ENCODE measurements at regions not wholly inside any gene's neighbourhood (a gene's known extent, or its start where the extent isn't known, plus 50 kb on each side); places are given as distances from the start of the nearest gene placed in this dataset.
A peak's percentile ranks its signal among the peaks of the same experiment; 100 is the strongest.

DNA sequence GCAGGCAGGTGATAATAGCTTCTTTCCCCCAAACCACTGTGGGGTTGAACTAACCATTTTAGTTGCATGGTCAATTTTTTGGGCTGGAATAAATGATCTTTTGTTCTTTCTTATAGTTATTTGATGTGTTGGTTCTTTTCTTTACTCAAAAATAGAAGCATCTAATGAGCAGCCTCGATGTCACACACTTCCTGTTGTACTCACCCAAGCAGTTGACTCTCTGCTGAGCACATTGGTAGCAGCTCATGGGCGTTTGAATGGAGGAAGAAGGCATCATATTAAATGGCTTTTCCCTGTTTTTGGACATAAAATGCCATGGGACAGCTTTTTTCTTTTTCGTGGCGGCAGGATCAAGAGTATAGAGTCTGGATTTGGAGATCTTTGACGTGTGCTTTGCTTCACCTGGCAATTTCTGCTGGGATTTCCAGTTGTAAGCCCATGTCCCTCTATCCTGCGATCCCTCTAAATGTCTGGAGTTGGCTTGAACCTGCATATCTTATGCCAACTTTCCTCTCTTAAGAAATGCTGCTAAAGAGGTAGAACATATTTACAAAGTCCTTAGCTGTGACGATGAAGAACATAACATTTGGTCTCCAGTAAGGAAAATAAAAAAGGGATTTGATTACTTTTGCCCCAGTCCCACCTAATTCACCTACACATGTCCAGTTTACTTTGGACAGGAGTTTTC, 268.3 kb downstream of the PRL start:
- 72% methylated on average over 7 of the region's 7 CpGs for WGBS
- Histone ChIP-seq H3K27me3 (ENCODE audit: control insufficient read depth in 4 of 4, insufficient read depth in 4 of 4, low read length in 3 of 4) (no peaks in the 10 kb centered on the region), H3K4me3 (ENCODE audit: low read depth in 1 of 3, low read length in 3 of 3) (no peak overlapping the region), H3K4me1 (ENCODE audit: control insufficient read depth in 4 of 4, insufficient read depth in 4 of 4, low read length in 3 of 4) (no peaks in the 10 kb centered on the region), H3K9ac (ENCODE audit: low read depth in 1 of 2, low read length in 2 of 2) (no peak overlapping the region), H3K27ac (ENCODE audit: low read depth in 1 of 2, low read length in 2 of 2) (no peak overlapping the region), H3K9me3 (ENCODE audit: control insufficient read depth in 4 of 4, low read length in 3 of 4) (no peaks in the 10 kb centered on the region), H3K36me3 (ENCODE audit: control insufficient read depth in 4 of 4, insufficient read depth in 3 of 4, low read depth in 1 of 4, low read length in 3 of 4) (no peaks in the 10 kb centered on the region)
- TF ChIP-seq, protein P1, sequence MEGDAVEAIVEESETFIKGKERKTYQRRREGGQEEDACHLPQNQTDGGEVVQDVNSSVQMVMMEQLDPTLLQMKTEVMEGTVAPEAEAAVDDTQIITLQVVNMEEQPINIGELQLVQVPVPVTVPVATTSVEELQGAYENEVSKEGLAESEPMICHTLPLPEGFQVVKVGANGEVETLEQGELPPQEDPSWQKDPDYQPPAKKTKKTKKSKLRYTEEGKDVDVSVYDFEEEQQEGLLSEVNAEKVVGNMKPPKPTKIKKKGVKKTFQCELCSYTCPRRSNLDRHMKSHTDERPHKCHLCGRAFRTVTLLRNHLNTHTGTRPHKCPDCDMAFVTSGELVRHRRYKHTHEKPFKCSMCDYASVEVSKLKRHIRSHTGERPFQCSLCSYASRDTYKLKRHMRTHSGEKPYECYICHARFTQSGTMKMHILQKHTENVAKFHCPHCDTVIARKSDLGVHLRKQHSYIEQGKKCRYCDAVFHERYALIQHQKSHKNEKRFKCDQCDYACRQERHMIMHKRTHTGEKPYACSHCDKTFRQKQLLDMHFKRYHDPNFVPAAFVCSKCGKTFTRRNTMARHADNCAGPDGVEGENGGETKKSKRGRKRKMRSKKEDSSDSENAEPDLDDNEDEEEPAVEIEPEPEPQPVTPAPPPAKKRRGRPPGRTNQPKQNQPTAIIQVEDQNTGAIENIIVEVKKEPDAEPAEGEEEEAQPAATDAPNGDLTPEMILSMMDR (IDR thresholded peaks at IDR 0.05; ENCODE audit: low read depth, low read length, missing input control) = no peak
- TF ChIP-seq, protein P2, sequence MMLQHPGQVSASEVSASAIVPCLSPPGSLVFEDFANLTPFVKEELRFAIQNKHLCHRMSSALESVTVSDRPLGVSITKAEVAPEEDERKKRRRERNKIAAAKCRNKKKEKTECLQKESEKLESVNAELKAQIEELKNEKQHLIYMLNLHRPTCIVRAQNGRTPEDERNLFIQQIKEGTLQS (IDR thresholded peaks at IDR 0.05) = no peak
- TF ChIP-seq FOXA1 (IDR thresholded peaks at IDR 0.05) = no peak
- TF ChIP-seq, protein P3, sequence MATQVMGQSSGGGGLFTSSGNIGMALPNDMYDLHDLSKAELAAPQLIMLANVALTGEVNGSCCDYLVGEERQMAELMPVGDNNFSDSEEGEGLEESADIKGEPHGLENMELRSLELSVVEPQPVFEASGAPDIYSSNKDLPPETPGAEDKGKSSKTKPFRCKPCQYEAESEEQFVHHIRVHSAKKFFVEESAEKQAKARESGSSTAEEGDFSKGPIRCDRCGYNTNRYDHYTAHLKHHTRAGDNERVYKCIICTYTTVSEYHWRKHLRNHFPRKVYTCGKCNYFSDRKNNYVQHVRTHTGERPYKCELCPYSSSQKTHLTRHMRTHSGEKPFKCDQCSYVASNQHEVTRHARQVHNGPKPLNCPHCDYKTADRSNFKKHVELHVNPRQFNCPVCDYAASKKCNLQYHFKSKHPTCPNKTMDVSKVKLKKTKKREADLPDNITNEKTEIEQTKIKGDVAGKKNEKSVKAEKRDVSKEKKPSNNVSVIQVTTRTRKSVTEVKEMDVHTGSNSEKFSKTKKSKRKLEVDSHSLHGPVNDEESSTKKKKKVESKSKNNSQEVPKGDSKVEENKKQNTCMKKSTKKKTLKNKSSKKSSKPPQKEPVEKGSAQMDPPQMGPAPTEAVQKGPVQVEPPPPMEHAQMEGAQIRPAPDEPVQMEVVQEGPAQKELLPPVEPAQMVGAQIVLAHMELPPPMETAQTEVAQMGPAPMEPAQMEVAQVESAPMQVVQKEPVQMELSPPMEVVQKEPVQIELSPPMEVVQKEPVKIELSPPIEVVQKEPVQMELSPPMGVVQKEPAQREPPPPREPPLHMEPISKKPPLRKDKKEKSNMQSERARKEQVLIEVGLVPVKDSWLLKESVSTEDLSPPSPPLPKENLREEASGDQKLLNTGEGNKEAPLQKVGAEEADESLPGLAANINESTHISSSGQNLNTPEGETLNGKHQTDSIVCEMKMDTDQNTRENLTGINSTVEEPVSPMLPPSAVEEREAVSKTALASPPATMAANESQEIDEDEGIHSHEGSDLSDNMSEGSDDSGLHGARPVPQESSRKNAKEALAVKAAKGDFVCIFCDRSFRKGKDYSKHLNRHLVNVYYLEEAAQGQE (IDR thresholded peaks at IDR 0.05) = no peak
- TF ChIP-seq NR2F2 (IDR thresholded peaks at IDR 0.05) = no peak
- no peak for TF ChIP-seq HNF4A (conservative IDR thresholded peaks at IDR 0.05)
- no peak for TF ChIP-seq YY1 (IDR thresholded peaks at IDR 0.05)
- TF ChIP-seq SP1 (IDR thresholded peaks at IDR 0.05) = no peak
- TF ChIP-seq, protein P4, sequence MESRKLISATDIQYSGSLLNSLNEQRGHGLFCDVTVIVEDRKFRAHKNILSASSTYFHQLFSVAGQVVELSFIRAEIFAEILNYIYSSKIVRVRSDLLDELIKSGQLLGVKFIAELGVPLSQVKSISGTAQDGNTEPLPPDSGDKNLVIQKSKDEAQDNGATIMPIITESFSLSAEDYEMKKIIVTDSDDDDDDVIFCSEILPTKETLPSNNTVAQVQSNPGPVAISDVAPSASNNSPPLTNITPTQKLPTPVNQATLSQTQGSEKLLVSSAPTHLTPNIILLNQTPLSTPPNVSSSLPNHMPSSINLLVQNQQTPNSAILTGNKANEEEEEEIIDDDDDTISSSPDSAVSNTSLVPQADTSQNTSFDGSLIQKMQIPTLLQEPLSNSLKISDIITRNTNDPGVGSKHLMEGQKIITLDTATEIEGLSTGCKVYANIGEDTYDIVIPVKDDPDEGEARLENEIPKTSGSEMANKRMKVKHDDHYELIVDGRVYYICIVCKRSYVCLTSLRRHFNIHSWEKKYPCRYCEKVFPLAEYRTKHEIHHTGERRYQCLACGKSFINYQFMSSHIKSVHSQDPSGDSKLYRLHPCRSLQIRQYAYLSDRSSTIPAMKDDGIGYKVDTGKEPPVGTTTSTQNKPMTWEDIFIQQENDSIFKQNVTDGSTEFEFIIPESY (IDR thresholded peaks at IDR 0.05) = no peak
- no peak for TF ChIP-seq TAF1 (conservative IDR thresholded peaks at IDR 0.05)
- no peak for TF ChIP-seq JUND (IDR thresholded peaks at IDR 0.05)
- no peak for TF ChIP-seq RXRA (IDR thresholded peaks at IDR 0.05)
- no peak for DNase-seq (ENCODE audit: low spot score)

DNA sequence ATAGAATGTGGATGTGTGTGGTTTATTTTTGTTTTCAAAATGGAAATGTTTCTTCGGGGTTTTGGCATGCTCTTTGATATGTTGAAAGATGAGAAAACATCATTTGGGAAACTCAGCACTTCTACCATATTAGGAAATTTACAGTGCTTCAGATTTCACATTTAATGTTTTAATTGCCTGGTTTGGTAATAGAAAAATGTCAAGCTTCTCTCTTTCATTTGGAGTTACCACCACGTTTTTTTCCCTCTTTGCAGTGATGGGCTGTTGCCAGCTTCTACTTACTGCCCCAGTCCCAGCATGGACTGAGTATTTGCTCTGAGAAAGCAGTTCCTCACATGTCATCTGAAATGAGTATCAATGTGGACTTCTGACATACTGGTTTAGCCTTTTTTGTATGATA, 267.7 kb downstream of the PRL start:
- no peaks in the 10 kb centered on the region for H3K36me3 ChIP-seq (ENCODE audit: control insufficient read depth in 4 of 4, insufficient read depth in 3 of 4, low read depth in 1 of 4, low read length in 3 of 4)
- H3K27ac ChIP-seq (ENCODE audit: low read depth in 1 of 2, low read length in 2 of 2) = no peak overlapping the region
- 54% methylated on average over 2 of the region's 2 CpGs for WGBS
- TF ChIP-seq RAD21 (IDR thresholded peaks at IDR 0.05) = peak in 1 of 2 donors; percentile 3
- no peak for TF ChIP-seq EGR1 (IDR thresholded peaks at IDR 0.05; ENCODE audit: low read depth in 2 of 2)
- DNase-seq (ENCODE audit: low spot score) = no peak
- H3K4me3 ChIP-seq (ENCODE audit: low read depth in 1 of 3, low read length in 3 of 3) = no peak overlapping the region
- H3K4me1 ChIP-seq (ENCODE audit: control insufficient read depth in 4 of 4, insufficient read depth in 4 of 4, low read length in 3 of 4) = no peaks in the 10 kb centered on the region
- H3K9ac ChIP-seq (ENCODE audit: low read depth in 1 of 2, low read length in 2 of 2) = no peak overlapping the region
- H3K9me3 ChIP-seq (ENCODE audit: control insufficient read depth in 4 of 4, low read length in 3 of 4) = no peaks in the 10 kb centered on the region
- H3K27me3 ChIP-seq (ENCODE audit: control insufficient read depth in 4 of 4, insufficient read depth in 4 of 4, low read length in 3 of 4) = no peaks in the 10 kb centered on the region
